Adrenal gland (tissue), 5 donors: ENCODE measurements at regions not wholly inside any gene's neighbourhood (a gene's known extent, or its start where the extent isn't known, plus 50 kb on each side); places are given as distances from the start of the nearest gene placed in this dataset.

ENCODE experiments used
- CTCF ChIP-seq, 6 experiments: fragments of 450-650 bp in 4 of 6; fragments of 200-600 bp in 2 of 6; sonication (generic) in 1 of 6; IDR thresholded peaks; 1 replicate in 5 of 6; 2 replicates in 1 of 6; pipeline versions ENCODE4 v1.5.1 to v1.8.0; 2016 to 2021; ENCODE audit warnings: antibody characterized with exemption in 6 of 6, mild to moderate bottlenecking in 2 of 6, moderate library complexity in 1 of 6
- POLR2A ChIP-seq, 2 donors: fragments of 450-650 bp; IDR thresholded peaks; one replicate each; pipeline ENCODE4 v1.6.1; 2017; ENCODE audit warnings: antibody characterized with exemption in 2 of 2, mild to moderate bottlenecking in 2 of 2, moderate library complexity in 1 of 2
- donor health status: DM: no; HTN: no; CAD: no.

- no peak for TF ChIP-seq POLR2A (IDR thresholded peaks at IDR 0.05)
- no peak for TF ChIP-seq CTCF (IDR thresholded peaks at IDR 0.05)
These were observed 256.9 kb upstream of the DDX18 start for GRCh38 chr2:117557626-117558025.
